ENCODE measurements at regions not wholly inside any gene's neighbourhood (a gene's known extent, or its start where the extent isn't known, plus 50 kb on each side); places are given as distances from the start of the nearest gene placed in this dataset.

- Histone ChIP-seq H3F3A (ENCODE audit: insufficient read depth) (no peaks in the 10 kb centered on the region), H3K4me2 (ENCODE audit: low read depth, low read length, poor library complexity, severe bottlenecking) (no peak overlapping the region), H3K9ac (ENCODE audit: low read length) (no peak overlapping the region), H3K4me3 (ENCODE audit: insufficient read depth, low read length, poor library complexity, severe bottlenecking) (no peak overlapping the region), H3K27ac (ENCODE audit: low read depth, low read length) (no peak overlapping the region), H3K9me2 (replicated peaks; ENCODE audit: insufficient read depth, low read length) (no peaks in the 10 kb centered on the region), H3K79me2 (ENCODE audit: insufficient read depth, low read length) (no peaks in the 10 kb centered on the region), H3K9me3 (ENCODE audit: insufficient read depth, low read length) (0 out of 2 replicates have a peak, but pooled peaks cover 4% of the 10 kb centered on the region), H3K36me3 (ENCODE audit: low read length) (no peaks in the 10 kb centered on the region), H4K20me1 (ENCODE audit: low read depth, low read length) (no peaks in the 10 kb centered on the region), H2AFZ (ENCODE audit: low read depth, low read length, severe bottlenecking) (no peak overlapping the region), H3K27me3 (ENCODE audit: low read length) (0 out of 2 replicates have a peak, but pooled peaks cover 3% of the 10 kb centered on the region)
- no peak for TF ChIP-seq EZH2phosphoT487 (conservative IDR thresholded peaks at IDR 0.05; ENCODE audit: low read length)
- TF ChIP-seq, protein P1, sequence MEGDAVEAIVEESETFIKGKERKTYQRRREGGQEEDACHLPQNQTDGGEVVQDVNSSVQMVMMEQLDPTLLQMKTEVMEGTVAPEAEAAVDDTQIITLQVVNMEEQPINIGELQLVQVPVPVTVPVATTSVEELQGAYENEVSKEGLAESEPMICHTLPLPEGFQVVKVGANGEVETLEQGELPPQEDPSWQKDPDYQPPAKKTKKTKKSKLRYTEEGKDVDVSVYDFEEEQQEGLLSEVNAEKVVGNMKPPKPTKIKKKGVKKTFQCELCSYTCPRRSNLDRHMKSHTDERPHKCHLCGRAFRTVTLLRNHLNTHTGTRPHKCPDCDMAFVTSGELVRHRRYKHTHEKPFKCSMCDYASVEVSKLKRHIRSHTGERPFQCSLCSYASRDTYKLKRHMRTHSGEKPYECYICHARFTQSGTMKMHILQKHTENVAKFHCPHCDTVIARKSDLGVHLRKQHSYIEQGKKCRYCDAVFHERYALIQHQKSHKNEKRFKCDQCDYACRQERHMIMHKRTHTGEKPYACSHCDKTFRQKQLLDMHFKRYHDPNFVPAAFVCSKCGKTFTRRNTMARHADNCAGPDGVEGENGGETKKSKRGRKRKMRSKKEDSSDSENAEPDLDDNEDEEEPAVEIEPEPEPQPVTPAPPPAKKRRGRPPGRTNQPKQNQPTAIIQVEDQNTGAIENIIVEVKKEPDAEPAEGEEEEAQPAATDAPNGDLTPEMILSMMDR (IDR thresholded peaks at IDR 0.05; ENCODE audit: insufficient read depth, low read length, poor library complexity, severe bottlenecking) = no peak
These were observed 112.2 kb downstream of the MRPL36 start for GRCh38 chr5:1687301-1687970.

- Histone ChIP-seq H3K79me2 (ENCODE audit: insufficient read depth, low read length) (no peaks in the 10 kb centered on the region), H3K9me2 (replicated peaks; ENCODE audit: insufficient read depth, low read length) (no peaks in the 10 kb centered on the region), H3K9ac (ENCODE audit: low read length) (no peak overlapping the region), H3K4me3 (ENCODE audit: insufficient read depth, low read length, poor library complexity, severe bottlenecking) (no peak overlapping the region), H3K36me3 (ENCODE audit: low read length) (no peaks in the 10 kb centered on the region), H3F3A (ENCODE audit: insufficient read depth) (no peaks in the 10 kb centered on the region), H2AFZ (ENCODE audit: low read depth, low read length, severe bottlenecking) (no peak overlapping the region), H3K9me3 (ENCODE audit: insufficient read depth, low read length) (0 out of 2 replicates have a peak, but pooled peaks cover 4% of the 10 kb centered on the region), H3K4me2 (ENCODE audit: low read depth, low read length, poor library complexity, severe bottlenecking) (no peak overlapping the region), H3K27me3 (ENCODE audit: low read length) (0 out of 2 replicates have a peak, but pooled peaks cover 3% of the 10 kb centered on the region), H3K27ac (ENCODE audit: low read depth, low read length) (no peak overlapping the region), H4K20me1 (ENCODE audit: low read depth, low read length) (no peaks in the 10 kb centered on the region)
- no peak for TF ChIP-seq EZH2phosphoT487 (conservative IDR thresholded peaks at IDR 0.05; ENCODE audit: low read length)
- TF ChIP-seq, protein P1 (IDR thresholded peaks at IDR 0.05; ENCODE audit: insufficient read depth, low read length, poor library complexity, severe bottlenecking) = no peak
These were observed 113.4 kb downstream of the MRPL36 start for GRCh38 chr5:1686016-1686802.

GRCh38 chr5:1685066-1685465 lies 114.6 kb downstream of the MRPL36 start:
- no peaks in the 10 kb centered on the region for H3K36me3 ChIP-seq (ENCODE audit: low read length)
- H4K20me1 ChIP-seq (ENCODE audit: low read depth, low read length) = no peaks in the 10 kb centered on the region
- H3K9me3 ChIP-seq (ENCODE audit: insufficient read depth, low read length) = 0 out of 2 replicates have a peak, but pooled peaks cover 4% of the 10 kb centered on the region
- H3K27ac ChIP-seq (ENCODE audit: low read depth, low read length) = no peak overlapping the region
- H3K27me3 ChIP-seq (ENCODE audit: low read length) = 0 out of 2 replicates have a peak, but pooled peaks cover 3% of the 10 kb centered on the region
- no peaks in the 10 kb centered on the region for H3K9me2 ChIP-seq (replicated peaks; ENCODE audit: insufficient read depth, low read length)
- H3K4me3 ChIP-seq (ENCODE audit: insufficient read depth, low read length, poor library complexity, severe bottlenecking) = no peak overlapping the region
- TF ChIP-seq, protein P1 (IDR thresholded peaks at IDR 0.05; ENCODE audit: insufficient read depth, low read length, poor library complexity, severe bottlenecking) = no peak
- TF ChIP-seq EZH2phosphoT487 (conservative IDR thresholded peaks at IDR 0.05; ENCODE audit: low read length) = no peak
- no peaks in the 10 kb centered on the region for H3K79me2 ChIP-seq (ENCODE audit: insufficient read depth, low read length)
- peak overlapping the region; percentile 7 for H3K4me2 ChIP-seq (ENCODE audit: low read depth, low read length, poor library complexity, severe bottlenecking)
- no peaks in the 10 kb centered on the region for H3F3A ChIP-seq (ENCODE audit: insufficient read depth)
- H2AFZ ChIP-seq (ENCODE audit: low read depth, low read length, severe bottlenecking) = peak overlapping the region; percentile 27
- H3K9ac ChIP-seq (ENCODE audit: low read length) = no peak overlapping the region
